Activated B cell treated with CpG ODN at 0.5 μM for 24 hours (primary cell): ENCODE measurements at regions not wholly inside any gene's neighbourhood (a gene's known extent, or its start where the extent isn't known, plus 50 kb on each side); places are given as distances from the start of the nearest gene placed in this dataset.

Source experiments
- ATAC-seq: fragments of 200-7000 bp; cut with Tn5 transposase; one replicate; pipeline ENCODE4 v1.10.0; 2021; ENCODE audit warnings: low read depth, mild to moderate bottlenecking, moderate library complexity
- CTCF ChIA-PET: fragments of 350-600 bp; sonication (Branson Sonifier 250); formaldehyde crosslinking; loops from one replicate; lab custom pipeline; 2021; ENCODE audit warnings: antibody characterized with exemption; lab: Charles Lee
- POLR2A ChIA-PET: fragments of 350-600 bp; sonication (Branson Sonifier 250); formaldehyde crosslinking; loops from one replicate; lab custom pipeline; 2021; ENCODE audit warnings: antibody characterized with exemption; lab: Charles Lee
- DNase-seq: peaks from one replicate; pipeline ENCODE4 v3.0.0; 2022
- H3K27ac Mint-ChIP-seq: one replicate; pipeline ENCODE4 v1.8.0; 2020; ENCODE audit warnings: mixed read lengths
- H3K27me3 Mint-ChIP-seq: one replicate; pipeline ENCODE4 v1.8.0; 2021; ENCODE audit warnings: mixed read lengths
- H3K36me3 Mint-ChIP-seq: one replicate; pipeline ENCODE4 v1.8.0; 2021; ENCODE audit warnings: low read depth, mixed read lengths
- H3K4me1 Mint-ChIP-seq: one replicate; pipeline ENCODE4 v1.8.0; 2021; ENCODE audit warnings: mixed read lengths
- H3K4me3 Mint-ChIP-seq: one replicate; pipeline ENCODE4 v1.8.0; 2020; ENCODE audit warnings: mild to moderate bottlenecking, mixed read lengths
- H3K9me3 Mint-ChIP-seq: one replicate; pipeline ENCODE4 v1.8.0; 2020; ENCODE audit warnings: mixed read lengths
- CTCF ChIP-seq: fragments of 200-600 bp; IDR thresholded peaks from one replicate; pipeline ENCODE4 v1.8.0; 2022; ENCODE audit warnings: antibody characterized with exemption, mild to moderate bottlenecking
- intact Hi-C: fragments of 100-400 bp; cut with micrococcal nuclease; formaldehyde crosslinking; loops from one replicate; pipeline ENCODE4 v1.15.1; 2024

- CTCF ChIA-PET: no interaction called here
Measured at GRCh38 chr22:49093192-49093880, 734.3 kb downstream of the BRD1 start.

GRCh38 chr22:49092716-49093115 is 735.0 kb downstream of the BRD1 start:
- ChIA-PET CTCF (no interaction called here), POLR2A (no interaction called here)
- no peak for TF ChIP-seq CTCF
- intact Hi-C loops: no loop called here
- H3K27ac Mint-ChIP-seq: no peak overlapping the region
- H3K27me3 Mint-ChIP-seq: no peaks in the 10 kb centered on the region
- H3K4me3 Mint-ChIP-seq: no peak overlapping the region
- H3K9me3 Mint-ChIP-seq: no peaks in the 10 kb centered on the region
- DNase-seq (no peak), ATAC-seq (no peak)
- no peaks in the 10 kb centered on the region for H3K36me3 Mint-ChIP-seq
- no peaks in the 10 kb centered on the region for H3K4me1 Mint-ChIP-seq

More at GRCh38 chr22:49093192-49093880, 734.3 kb downstream of the BRD1 start:
- H3K27ac Mint-ChIP-seq: no peak overlapping the region
- no peak for ATAC-seq
- DNase-seq: no peak
- H3K4me1 Mint-ChIP-seq: no peaks in the 10 kb centered on the region
- TF ChIP-seq CTCF: no peak
- POLR2A ChIA-PET: no interaction called here
- no peak overlapping the region for H3K4me3 Mint-ChIP-seq
- intact Hi-C loops: no loop called here
- H3K27me3 Mint-ChIP-seq: no peaks in the 10 kb centered on the region
- H3K36me3 Mint-ChIP-seq: no peaks in the 10 kb centered on the region
- H3K9me3 Mint-ChIP-seq: no peaks in the 10 kb centered on the region

- intact Hi-C loops: no loop called here
- H3K4me3 Mint-ChIP-seq: no peak overlapping the region
- no peaks in the 10 kb centered on the region for H3K27me3 Mint-ChIP-seq
- no peak for TF ChIP-seq CTCF
- no peaks in the 10 kb centered on the region for H3K36me3 Mint-ChIP-seq
- H3K4me1 Mint-ChIP-seq: no peaks in the 10 kb centered on the region
- ChIA-PET CTCF (no interaction called here), POLR2A (no interaction called here)
- no peaks in the 10 kb centered on the region for H3K9me3 Mint-ChIP-seq
- H3K27ac Mint-ChIP-seq: no peak overlapping the region
- ATAC-seq: no peak
- DNase-seq: no peak
Measured at GRCh38 chr22:49091917-49092545, 735.6 kb downstream of the BRD1 start.

GRCh38 chr22:49091451-49091850 is 736.2 kb downstream of the BRD1 start:
- no peak overlapping the region for H3K27ac Mint-ChIP-seq
- TF ChIP-seq CTCF: no peak
- H3K27me3 Mint-ChIP-seq: no peaks in the 10 kb centered on the region
- ATAC-seq (no peak), DNase-seq (no peak)
- H3K9me3 Mint-ChIP-seq: no peaks in the 10 kb centered on the region
- H3K36me3 Mint-ChIP-seq: no peaks in the 10 kb centered on the region
- intact Hi-C loops: no loop called here
- CTCF ChIA-PET: no interaction called here
- POLR2A ChIA-PET: no interaction called here
- H3K4me1 Mint-ChIP-seq: no peaks in the 10 kb centered on the region
- H3K4me3 Mint-ChIP-seq: no peak overlapping the region

DNA sequence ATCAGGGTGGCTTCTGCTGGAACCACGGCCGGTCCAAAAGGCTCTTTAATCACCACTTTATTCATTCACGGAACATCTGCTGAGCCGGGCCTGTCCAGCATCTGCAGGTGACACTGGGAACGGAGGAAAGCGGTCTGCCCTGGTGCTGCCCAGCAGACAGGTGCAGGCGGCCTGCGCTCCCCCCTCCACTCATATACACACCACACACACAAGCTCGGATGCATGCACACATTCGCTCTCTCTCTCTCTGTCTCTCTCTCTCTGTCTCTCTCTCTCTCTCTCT is 736.9 kb downstream of the BRD1 start:
- DNase-seq: no peak
- TF ChIP-seq CTCF: no peak
- ATAC-seq: no peak
- H3K4me1 Mint-ChIP-seq: no peaks in the 10 kb centered on the region
- no peak overlapping the region for H3K27ac Mint-ChIP-seq
- H3K27me3 Mint-ChIP-seq: no peaks in the 10 kb centered on the region
- CTCF ChIA-PET: no interaction called here
- POLR2A ChIA-PET: no interaction called here
- no peaks in the 10 kb centered on the region for H3K36me3 Mint-ChIP-seq
- H3K9me3 Mint-ChIP-seq: no peaks in the 10 kb centered on the region
- H3K4me3 Mint-ChIP-seq: no peak overlapping the region
- intact Hi-C loops: no loop called here
